HCT116 (cell line): ENCODE measurements at regions not wholly inside any gene's neighbourhood (a gene's known extent, or its start where the extent isn't known, plus 50 kb on each side); places are given as distances from the start of the nearest gene placed in this dataset.

Experiments
- ATAC-seq: fragments of 200-7000 bp; cut with Tn5 transposase; 2 replicates; pipeline ENCODE4 v1.9.1; 2020; ENCODE audit warnings: mild to moderate bottlenecking, moderate library complexity
- BruUV-seq: library from RNA; stranded (reverse); fragments of 400-500 nt; replicated peaks from 2 replicates; lab custom pipeline; 2021; lab: Mats Ljungman, UMichigan
- CTCF ChIA-PET: fragments of 300-600 bp; sonication (Branson Sonifier 250); formaldehyde crosslinking; loops from one replicate; lab custom pipeline; 2021; ENCODE audit warnings: antibody characterized with exemption; lab: Charles Lee
- POLR2A ChIA-PET: fragments of 300-600, 350-600 bp; sonication (Branson Sonifier 250); formaldehyde crosslinking; loops from one replicate; lab custom pipeline; 2021; ENCODE audit warnings: antibody characterized with exemption; lab: Charles Lee
- RAD21 ChIA-PET, 2 experiments: fragments of 300-600 bp; sonication (Branson Sonifier 250); formaldehyde crosslinking; loops; one replicate each; lab custom pipeline; 2023; ENCODE audit warnings: low total read pairs in 2 of 2; ENCODE audit not compliant: uncharacterized antibody in 2 of 2, unreplicated experiment in 2 of 2, low non-redundant PET in 1 of 2; lab: Charles Lee
- DNase-seq: peaks from one replicate; pipeline ENCODE4 v3.0.0-alpha.2; 2010; ENCODE audit warnings: low read depth, low spot score
- H2AFZ ChIP-seq: fragments of 200-600 bp; shearing (Covaris generic), sonication (generic); 2 replicates; pipeline ENCODE4 v1.6.1; 2017; ENCODE audit warnings: low read depth, mixed run types, mixed read lengths, antibody characterized with exemption, low read length; ENCODE audit not compliant: poor library complexity, severe bottlenecking
- H3K27ac ChIP-seq: 2 replicates; pipeline ENCODE4 v1.5.1; 2012; ENCODE audit warnings: low read depth, low read length
- H3K27me3 ChIP-seq: fragments of 200-600 bp; sonication (generic); 2 replicates; pipeline ENCODE4 v1.6.1; 2016; ENCODE audit warnings: mixed run types, low read length, mixed read lengths; ENCODE audit not compliant: insufficient read depth
- H3K36me3 ChIP-seq, 2 experiments: fragments of 200-500 bp in 1 of 2; fragments of 200-600 bp in 1 of 2; sonication (Bioruptor generic) in 1 of 2; sonication (generic) in 1 of 2; 2 replicates each; pipeline versions ENCODE4 v1.5.1 to v1.6.1; 2014 to 2016; ENCODE audit warnings: low read length in 2 of 2, inconsistent platforms in 1 of 2, mixed read lengths in 1 of 2, mixed run types in 1 of 2; ENCODE audit not compliant: insufficient read depth in 2 of 2, control insufficient read depth in 1 of 2
- H3K4me1 ChIP-seq, 2 experiments: fragments of 200-600 bp in 1 of 2; sonication (generic) in 1 of 2; 2 replicates each; pipeline versions ENCODE4 v1.5.1 to v1.6.1; 2012 to 2017; ENCODE audit warnings: low read length in 2 of 2, inconsistent platforms in 1 of 2, mild to moderate bottlenecking in 1 of 2, mixed read lengths in 1 of 2, mixed run types in 1 of 2, moderate library complexity in 1 of 2; ENCODE audit not compliant: insufficient read depth in 2 of 2, control insufficient read depth in 1 of 2
- H3K4me2 ChIP-seq: fragments of 200-600 bp; sonication (generic); 2 replicates; pipeline ENCODE4 v1.6.1; 2017; ENCODE audit warnings: mixed run types, low read length, mixed read lengths
- H3K4me3 ChIP-seq, 2 experiments: fragments of 200-600 bp in 1 of 2; sonication (generic) in 1 of 2; replicated peaks in 1 of 2; 2 replicates each; pipeline ENCODE4 v1.5.1; 2011 to 2016; ENCODE audit warnings: low read length in 2 of 2, control low read depth in 1 of 2, low read depth in 1 of 2, mild to moderate bottlenecking in 1 of 2, mixed read lengths in 1 of 2, mixed run types in 1 of 2
- H3K79me2 ChIP-seq: fragments of 200-600 bp; sonication (generic); 2 replicates; pipeline ENCODE4 v1.6.1; 2017; ENCODE audit warnings: mild to moderate bottlenecking, mixed run types, low read length, moderate library complexity, mixed read lengths; ENCODE audit not compliant: insufficient read depth
- H3K9ac ChIP-seq: fragments of 200-600 bp; sonication (generic); 2 replicates; pipeline ENCODE4 v1.6.1; 2016; ENCODE audit warnings: low read length, mixed read lengths
- H3K9me2 ChIP-seq: fragments of 200-600 bp; sonication (generic), shearing (Covaris generic); 2 replicates; pipeline ENCODE4 v1.6.1; 2017; ENCODE audit warnings: mixed run types, mild to moderate bottlenecking, moderate library complexity; ENCODE audit not compliant: insufficient read depth
- H3K9me3 ChIP-seq, 2 experiments: fragments of 200-500 bp in 1 of 2; fragments of 200-600 bp in 1 of 2; sonication (Bioruptor generic) in 1 of 2; sonication (generic) in 1 of 2; 2 replicates each; pipeline ENCODE4 v1.6.1; 2014 to 2017; ENCODE audit warnings: low read length in 2 of 2, mixed read lengths in 2 of 2, inconsistent platforms in 1 of 2, low read depth in 1 of 2, mild to moderate bottlenecking in 1 of 2, mixed run types in 1 of 2, moderate library complexity in 1 of 2; ENCODE audit not compliant: control insufficient read depth in 1 of 2, insufficient read depth in 1 of 2
- H4K20me1 ChIP-seq: fragments of 200-600 bp; sonication (generic), shearing (Covaris generic); 2 replicates; pipeline ENCODE4 v1.6.1; 2017; ENCODE audit warnings: mixed run types, mild to moderate bottlenecking, moderate library complexity; ENCODE audit not compliant: insufficient read depth
- CBX3 ChIP-seq: IDR thresholded peaks from 2 replicates; pipeline ENCODE4 v1.6.1; 2012; ENCODE audit warnings: low read depth
- CEBPB ChIP-seq: IDR thresholded peaks from 2 replicates; pipeline ENCODE4 v1.6.1; 2012; ENCODE audit warnings: low read depth
- EGR1 ChIP-seq: IDR thresholded peaks from 2 replicates; pipeline ENCODE4 v1.6.1; 2012; ENCODE audit warnings: low read depth
- ELF1 ChIP-seq: IDR thresholded peaks from 2 replicates; pipeline ENCODE4 v1.6.1; 2012; ENCODE audit warnings: low read depth, borderline replicate concordance
- EZH2 ChIP-seq: fragments of 200-600 bp; sonication (generic); IDR thresholded peaks from 2 replicates; pipeline ENCODE4 v1.6.1; 2017; ENCODE audit warnings: antibody characterized with exemption, mixed run types
- FOSL1 ChIP-seq: IDR thresholded peaks from 2 replicates; pipeline ENCODE4 v1.6.1; 2012; ENCODE audit warnings: low read depth
- POLR2AphosphoS5 ChIP-seq: IDR thresholded peaks from 2 replicates; pipeline ENCODE4 v1.6.1; 2011; ENCODE audit warnings: mild to moderate bottlenecking, low read depth, low read length, moderate library complexity
- SIN3A ChIP-seq: IDR thresholded peaks from 2 replicates; pipeline ENCODE4 v1.6.1; 2012; ENCODE audit warnings: low read depth
- SP1 ChIP-seq: IDR thresholded peaks from 2 replicates; pipeline ENCODE4 v1.6.1; 2012; ENCODE audit warnings: low read depth
- SRF ChIP-seq: IDR thresholded peaks from 2 replicates; pipeline ENCODE4 v1.6.1; 2012; ENCODE audit warnings: low read depth
- ZFX ChIP-seq: fragments of 450-650 bp; IDR thresholded peaks from 2 replicates; pipeline ENCODE4 v1.6.1; 2017
- intact Hi-C: fragments of 100-400 bp; cut with micrococcal nuclease; formaldehyde crosslinking; loops from 2 replicates; pipeline ENCODE4 v1.10.0; 2022
- TF ChIP-seq, protein P1 (sequence below): IDR thresholded peaks from 2 replicates; pipeline ENCODE4 v1.6.1; 2012; ENCODE audit warnings: low read depth
- TF ChIP-seq, protein P2 (sequence below), 3 experiments: fragments of 200-600 bp in 1 of 3; sonication (generic) in 1 of 3; IDR thresholded peaks in 2 of 3; conservative IDR thresholded peaks in 1 of 3; 2 replicates each; pipeline ENCODE4 v1.5.1; 2012 to 2017; ENCODE audit warnings: low read depth in 2 of 3, low read length in 2 of 3, antibody characterized with exemption in 1 of 3, borderline replicate concordance in 1 of 3, control low read depth in 1 of 3, mild to moderate bottlenecking in 1 of 3, mixed read lengths in 1 of 3, mixed run types in 1 of 3, moderate library complexity in 1 of 3; ENCODE audit not compliant: insufficient read depth in 1 of 3
- TF ChIP-seq, protein P3 (sequence below): IDR thresholded peaks from 2 replicates; pipeline ENCODE4 v1.6.1; 2012
- TF ChIP-seq, protein P4 (sequence below): IDR thresholded peaks from 2 replicates; pipeline ENCODE4 v1.6.1; 2012

DNA sequence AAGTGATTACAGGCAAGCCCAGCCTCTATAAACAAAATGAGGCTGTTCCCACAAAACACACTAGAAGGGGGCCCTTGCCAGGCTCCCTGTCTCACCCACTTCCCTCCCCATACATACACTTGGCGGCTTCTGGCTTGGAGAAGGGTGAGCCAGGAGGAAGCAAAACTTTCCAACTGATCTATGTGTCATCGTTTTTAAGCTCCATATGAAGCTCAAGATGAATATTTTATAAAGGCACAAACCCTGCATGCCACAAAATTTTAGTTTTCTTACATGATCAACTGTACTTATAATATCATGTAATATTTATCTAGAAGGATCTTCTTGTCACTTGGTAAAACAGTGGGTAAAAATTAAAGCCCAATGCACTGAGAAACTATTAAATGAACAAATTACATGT, 80.8 kb upstream of the TJP1 start:
- Histone ChIP-seq H3K36me3 (no peaks in the 10 kb centered on the region), H3K4me2 (no peak overlapping the region), H3K79me2 (no peaks in the 10 kb centered on the region), H3K27me3 (no peaks in the 10 kb centered on the region), H3K9me3 (no peaks in the 10 kb centered on the region), H3K9ac (no peak overlapping the region), H3K9me2 (no peaks in the 10 kb centered on the region), H3K4me3 (no peak overlapping the region)
- ChIA-PET RAD21 (no interaction called here), POLR2A (no interaction called here), CTCF (interaction anchor here (0.8 kb wide), 1 partner anchor 23 kb away, joined by 3 read pairs; no protein-coding TSS in a partner anchor)
- BruUV-seq = no TSS peak
- ATAC-seq = no peak
- intact Hi-C loops = no loop called here
- TF ChIP-seq FOSL1 (no peak), EZH2 (no peak)
- TF ChIP-seq, protein P1, sequence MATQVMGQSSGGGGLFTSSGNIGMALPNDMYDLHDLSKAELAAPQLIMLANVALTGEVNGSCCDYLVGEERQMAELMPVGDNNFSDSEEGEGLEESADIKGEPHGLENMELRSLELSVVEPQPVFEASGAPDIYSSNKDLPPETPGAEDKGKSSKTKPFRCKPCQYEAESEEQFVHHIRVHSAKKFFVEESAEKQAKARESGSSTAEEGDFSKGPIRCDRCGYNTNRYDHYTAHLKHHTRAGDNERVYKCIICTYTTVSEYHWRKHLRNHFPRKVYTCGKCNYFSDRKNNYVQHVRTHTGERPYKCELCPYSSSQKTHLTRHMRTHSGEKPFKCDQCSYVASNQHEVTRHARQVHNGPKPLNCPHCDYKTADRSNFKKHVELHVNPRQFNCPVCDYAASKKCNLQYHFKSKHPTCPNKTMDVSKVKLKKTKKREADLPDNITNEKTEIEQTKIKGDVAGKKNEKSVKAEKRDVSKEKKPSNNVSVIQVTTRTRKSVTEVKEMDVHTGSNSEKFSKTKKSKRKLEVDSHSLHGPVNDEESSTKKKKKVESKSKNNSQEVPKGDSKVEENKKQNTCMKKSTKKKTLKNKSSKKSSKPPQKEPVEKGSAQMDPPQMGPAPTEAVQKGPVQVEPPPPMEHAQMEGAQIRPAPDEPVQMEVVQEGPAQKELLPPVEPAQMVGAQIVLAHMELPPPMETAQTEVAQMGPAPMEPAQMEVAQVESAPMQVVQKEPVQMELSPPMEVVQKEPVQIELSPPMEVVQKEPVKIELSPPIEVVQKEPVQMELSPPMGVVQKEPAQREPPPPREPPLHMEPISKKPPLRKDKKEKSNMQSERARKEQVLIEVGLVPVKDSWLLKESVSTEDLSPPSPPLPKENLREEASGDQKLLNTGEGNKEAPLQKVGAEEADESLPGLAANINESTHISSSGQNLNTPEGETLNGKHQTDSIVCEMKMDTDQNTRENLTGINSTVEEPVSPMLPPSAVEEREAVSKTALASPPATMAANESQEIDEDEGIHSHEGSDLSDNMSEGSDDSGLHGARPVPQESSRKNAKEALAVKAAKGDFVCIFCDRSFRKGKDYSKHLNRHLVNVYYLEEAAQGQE = no peak
- TF ChIP-seq, all 23 proteins: peak for 0
- Histone ChIP-seq H3K4me1 (no peaks in the 10 kb centered on the region), H3K27ac (no peak overlapping the region), H4K20me1 (no peaks in the 10 kb centered on the region), H2AFZ (no peak overlapping the region)
- no peak for DNase-seq

DNA sequence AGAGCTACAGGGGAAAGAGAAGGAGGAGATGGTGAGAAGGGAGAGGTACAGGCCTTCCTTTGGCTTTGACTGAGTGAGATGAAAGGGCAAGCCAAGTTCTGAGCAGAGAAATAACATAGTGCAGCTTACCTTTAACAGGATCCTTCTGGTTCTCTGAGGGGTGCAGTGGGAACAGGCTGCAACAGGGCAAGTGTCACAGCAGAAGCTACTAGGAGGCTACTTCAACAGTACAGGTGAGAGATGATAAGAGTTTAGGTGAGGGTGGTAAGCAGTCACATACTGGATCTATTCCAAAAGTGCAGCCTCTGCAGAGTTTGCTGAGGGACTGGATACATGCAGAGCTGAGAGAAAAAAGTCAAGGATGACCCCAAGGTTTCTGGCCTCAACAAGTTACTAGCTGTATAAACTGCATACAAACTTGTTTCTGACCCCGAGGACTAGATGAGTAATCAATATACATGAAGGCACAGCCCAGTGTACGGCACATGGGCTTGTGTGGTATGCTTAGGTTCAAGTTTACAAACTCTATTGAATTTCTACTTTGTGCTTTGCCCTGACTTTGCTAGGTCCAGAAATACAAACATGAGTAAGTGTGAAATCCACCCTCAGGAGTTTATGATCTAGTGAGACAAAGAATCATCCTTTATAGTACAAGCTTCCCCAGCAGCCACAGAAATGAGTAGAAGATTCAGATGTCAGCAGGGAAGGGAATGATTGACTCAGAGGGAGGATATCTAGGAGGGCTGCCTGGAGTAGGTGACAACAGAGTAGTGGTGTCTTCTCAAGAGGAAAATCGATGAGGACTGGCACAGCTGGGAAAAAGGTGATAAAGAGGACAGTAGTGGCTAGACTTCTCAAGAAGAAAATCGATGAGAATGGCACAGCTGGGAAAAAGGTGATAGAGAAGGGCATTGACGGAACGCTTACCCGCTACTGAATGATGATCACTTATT, 78.2 kb upstream of the TJP1 start:
- Histone ChIP-seq H3K27ac (no peak overlapping the region), H3K4me1 (no peaks in the 10 kb centered on the region), H4K20me1 (no peaks in the 10 kb centered on the region), H3K79me2 (no peaks in the 10 kb centered on the region), H3K4me3 (no peak overlapping the region), H3K27me3 (no peaks in the 10 kb centered on the region), H3K36me3 (no peaks in the 10 kb centered on the region), H3K4me2 (no peak overlapping the region), H3K9me2 (no peaks in the 10 kb centered on the region), H3K9ac (no peak overlapping the region), H2AFZ (no peak overlapping the region), H3K9me3 (no peaks in the 10 kb centered on the region)
- intact Hi-C loops = no loop called here
- ChIA-PET CTCF (no interaction called here), RAD21 (no interaction called here), POLR2A (no interaction called here)
- ATAC-seq = no peak
- BruUV-seq = no TSS peak
- no peak for DNase-seq
- TF ChIP-seq, protein P2, sequence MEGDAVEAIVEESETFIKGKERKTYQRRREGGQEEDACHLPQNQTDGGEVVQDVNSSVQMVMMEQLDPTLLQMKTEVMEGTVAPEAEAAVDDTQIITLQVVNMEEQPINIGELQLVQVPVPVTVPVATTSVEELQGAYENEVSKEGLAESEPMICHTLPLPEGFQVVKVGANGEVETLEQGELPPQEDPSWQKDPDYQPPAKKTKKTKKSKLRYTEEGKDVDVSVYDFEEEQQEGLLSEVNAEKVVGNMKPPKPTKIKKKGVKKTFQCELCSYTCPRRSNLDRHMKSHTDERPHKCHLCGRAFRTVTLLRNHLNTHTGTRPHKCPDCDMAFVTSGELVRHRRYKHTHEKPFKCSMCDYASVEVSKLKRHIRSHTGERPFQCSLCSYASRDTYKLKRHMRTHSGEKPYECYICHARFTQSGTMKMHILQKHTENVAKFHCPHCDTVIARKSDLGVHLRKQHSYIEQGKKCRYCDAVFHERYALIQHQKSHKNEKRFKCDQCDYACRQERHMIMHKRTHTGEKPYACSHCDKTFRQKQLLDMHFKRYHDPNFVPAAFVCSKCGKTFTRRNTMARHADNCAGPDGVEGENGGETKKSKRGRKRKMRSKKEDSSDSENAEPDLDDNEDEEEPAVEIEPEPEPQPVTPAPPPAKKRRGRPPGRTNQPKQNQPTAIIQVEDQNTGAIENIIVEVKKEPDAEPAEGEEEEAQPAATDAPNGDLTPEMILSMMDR (IDR thresholded peaks at IDR 0.05 in 2 of 3, conservative IDR thresholded peaks at IDR 0.05 in 1 of 3; ENCODE audit: borderline replicate concordance in 1 of 3, insufficient read depth in 1 of 3, low read depth in 2 of 3, low read length in 2 of 3) = no peak
- TF ChIP-seq POLR2AphosphoS5 = no peak
- no peak for TF ChIP-seq CEBPB
- TF ChIP-seq, protein P3, sequence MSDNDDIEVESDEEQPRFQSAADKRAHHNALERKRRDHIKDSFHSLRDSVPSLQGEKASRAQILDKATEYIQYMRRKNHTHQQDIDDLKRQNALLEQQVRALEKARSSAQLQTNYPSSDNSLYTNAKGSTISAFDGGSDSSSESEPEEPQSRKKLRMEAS = no peak
- TF ChIP-seq CBX3 = no peak
- no peak for TF ChIP-seq SP1
- TF ChIP-seq, protein P4, sequence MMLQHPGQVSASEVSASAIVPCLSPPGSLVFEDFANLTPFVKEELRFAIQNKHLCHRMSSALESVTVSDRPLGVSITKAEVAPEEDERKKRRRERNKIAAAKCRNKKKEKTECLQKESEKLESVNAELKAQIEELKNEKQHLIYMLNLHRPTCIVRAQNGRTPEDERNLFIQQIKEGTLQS = no peak
- TF ChIP-seq SRF = no peak
- no peak for TF ChIP-seq EGR1
- no peak for TF ChIP-seq ZFX
- TF ChIP-seq ELF1 = no peak
- no peak for TF ChIP-seq SIN3A
